Kidney (tissue), 13 donors: ENCODE measurements at regions not wholly inside any gene's neighbourhood (a gene's known extent, or its start where the extent isn't known, plus 50 kb on each side); places are given as distances from the start of the nearest gene placed in this dataset.

Experiments used
- DNase-seq, 5 donors: peaks; one replicate each; pipeline ENCODE4 v3.0.0-alpha.2; 2013 to 2020
- FAIRE-seq: peaks from 2 replicates; lab custom pipeline; 2012; peaks lifted over from hg19 to GRCh38; lab: Jason Lieb, UNC
- H3K27ac ChIP-seq, 2 donors: one replicate each; pipeline ENCODE4 v1.7.0; 2013; ENCODE audit warnings: low read depth in 2 of 2, low read length in 2 of 2, inconsistent platforms in 1 of 2
- H3K27me3 ChIP-seq: one replicate; pipeline ENCODE4 v1.7.1; 2013; ENCODE audit warnings: low read length, inconsistent platforms; ENCODE audit not compliant: control insufficient read depth, insufficient read depth
- H3K36me3 ChIP-seq, 3 donors: one replicate each; pipeline versions ENCODE4 v1.7.0 to v1.7.1; 2013; ENCODE audit warnings: low read length in 3 of 3, control low read depth in 1 of 3, inconsistent platforms in 1 of 3; ENCODE audit not compliant: insufficient read depth in 3 of 3, control insufficient read depth in 2 of 3
- H3K4me1 ChIP-seq, 3 donors: one replicate each; pipeline versions ENCODE4 v1.7.0 to v1.7.1; 2013; ENCODE audit warnings: low read length in 3 of 3, inconsistent platforms in 1 of 3, low read depth in 1 of 3; ENCODE audit not compliant: control insufficient read depth in 2 of 3, insufficient read depth in 2 of 3
- H3K4me3 ChIP-seq, 3 donors: one replicate each; pipeline versions ENCODE4 v1.7.0 to v1.8.1; 2013; ENCODE audit warnings: low read length in 3 of 3, control low read depth in 1 of 3, inconsistent platforms in 1 of 3
- H3K9ac ChIP-seq, 3 donors: one replicate each; pipeline versions ENCODE4 v1.7.0 to v1.7.1; 2013; ENCODE audit warnings: low read length in 3 of 3, control low read depth in 1 of 3, inconsistent platforms in 1 of 3
- H3K9me3 ChIP-seq, 3 donors: one replicate each; pipeline versions ENCODE4 v1.7.0 to v1.7.1; 2013; ENCODE audit warnings: low read length in 3 of 3, control low read depth in 1 of 3, inconsistent platforms in 1 of 3; ENCODE audit not compliant: control insufficient read depth in 2 of 3, insufficient read depth in 1 of 3
- CTCF ChIP-seq: IDR thresholded peaks from 3 replicates; pipeline ENCODE4 v1.5.1; 2012; ENCODE audit warnings: mild to moderate bottlenecking, moderate library complexity, borderline replicate concordance; ENCODE audit not compliant: insufficient read depth; ENCODE audit errors: extremely low read depth
- intact Hi-C: fragments of 100-400 bp; cut with DNase I; formaldehyde crosslinking; loops from one replicate; pipeline ENCODE4 v1.11.1; 2022
- donor health status: control.
- donor health status: control.
- donor health status: control.
- donor health status: control.
- donor health status: control.
- donor health status: DM: yes; HTN: yes; CAD: no.
- donor health status: Normal renal cell carcinoma (clear cell type).

- no peak for FAIRE-seq
Measured at GRCh38 chr9:24698881-24699518, 153.3 kb upstream of the IZUMO3 start.

GRCh38 chr9:24672336-24672735 lies 126.6 kb upstream of the IZUMO3 start:
- Histone ChIP-seq H3K4me3 (no peak overlapping the region), H3K36me3 (no peaks in the 10 kb centered on the region), H3K9ac (no peak overlapping the region), H3K27ac (no peak overlapping the region), H3K27me3 (no peaks in the 10 kb centered on the region), H3K4me1 (no peaks in the 10 kb centered on the region), H3K9me3 (no peaks in the 10 kb centered on the region)
- intact Hi-C loops, result no loop called here
- FAIRE-seq, result no peak
- no peak for TF ChIP-seq CTCF
- no peak for DNase-seq

More at GRCh38 chr9:24698881-24699518, 153.3 kb upstream of the IZUMO3 start:
- no peak for TF ChIP-seq CTCF
- H3K4me3 ChIP-seq, result peak overlapping the region; percentile 39 to 55 (median 45)
- H3K9ac ChIP-seq, result no peak overlapping the region
- H3K27me3 ChIP-seq, result no peaks in the 10 kb centered on the region
- H3K36me3 ChIP-seq, result no peaks in the 10 kb centered on the region
- no peaks in the 10 kb centered on the region for H3K9me3 ChIP-seq
- no peaks in the 10 kb centered on the region for H3K4me1 ChIP-seq
- peak in 2 of 5 donors; percentile 6 to 25 for DNase-seq
- intact Hi-C loops, result no loop called here
- no peak overlapping the region for H3K27ac ChIP-seq

- intact Hi-C loops, result no loop called here
- peak; percentile 25 for FAIRE-seq
Measured at GRCh38 chr9:24657387-24657786, 111.7 kb upstream of the IZUMO3 start.

More at GRCh38 chr9:24657387-24657786, 111.7 kb upstream of the IZUMO3 start:
- Histone ChIP-seq H3K36me3 (no peaks in the 10 kb centered on the region), H3K27ac (no peak overlapping the region), H3K9ac (no peak overlapping the region), H3K4me3 (no peak overlapping the region), H3K27me3 (no peaks in the 10 kb centered on the region), H3K9me3 (peaks cover 0 to 2% (median 0%) of the 10 kb centered on the region in 3 donors), H3K4me1 (no peaks in the 10 kb centered on the region)
- no peak for TF ChIP-seq CTCF
- DNase-seq, result no peak
